Fibroblast of pulmonary artery (primary cell): ENCODE measurements at regions not wholly inside any gene's neighbourhood (a gene's known extent, or its start where the extent isn't known, plus 50 kb on each side); places are given as distances from the start of the nearest gene placed in this dataset.

Source experiments
- DNase-seq: peaks from one replicate; pipeline ENCODE4 v3.0.0-alpha.2; 2010; ENCODE audit warnings: low read depth
- H3K4me3 ChIP-seq: replicated peaks from 2 replicates; pipeline ENCODE4 v1.5.1; 2011; ENCODE audit warnings: low read depth, mild to moderate bottlenecking, control low read depth, low read length, moderate library complexity
- CTCF ChIP-seq: IDR thresholded peaks from 2 replicates; pipeline ENCODE4 v1.5.1; 2011; ENCODE audit warnings: mild to moderate bottlenecking, control low read depth, low read length, inconsistent platforms; ENCODE audit errors: missing control alignments

GRCh38 chr5:4896328-4896727 lies 243.8 kb upstream of the ADAMTS16 start:
- no peak for DNase-seq
- H3K4me3 ChIP-seq: no peak overlapping the region
- TF ChIP-seq CTCF: no peak

- TF ChIP-seq CTCF: no peak
- DNase-seq: no peak
- H3K4me3 ChIP-seq: no peak overlapping the region
Measured at GRCh38 chr5:4901305-4901811, 238.8 kb upstream of the ADAMTS16 start.

GRCh38 chr5:4901924-4902323 lies 238.2 kb upstream of the ADAMTS16 start:
- DNase-seq: no peak
- H3K4me3 ChIP-seq: no peak overlapping the region
- TF ChIP-seq CTCF: no peak

GRCh38 chr5:4905674-4906520 lies 234.2 kb upstream of the ADAMTS16 start:
- no peak for TF ChIP-seq CTCF
- DNase-seq: no peak
- H3K4me3 ChIP-seq: no peak overlapping the region

- no peak for DNase-seq
- H3K4me3 ChIP-seq: no peak overlapping the region
- TF ChIP-seq CTCF: no peak
Measured at GRCh38 chr5:4906786-4907185, 233.3 kb upstream of the ADAMTS16 start.

GRCh38 chr5:4907571-4907970 lies 232.6 kb upstream of the ADAMTS16 start:
- DNase-seq: no peak
- TF ChIP-seq CTCF: no peak
- no peak overlapping the region for H3K4me3 ChIP-seq

- H3K4me3 ChIP-seq: no peak overlapping the region
- no peak for TF ChIP-seq CTCF
Measured at GRCh38 chr5:4909086-4909485, 231.0 kb upstream of the ADAMTS16 start.

More at GRCh38 chr5:4909086-4909485, 231.0 kb upstream of the ADAMTS16 start:
- DNase-seq: no peak
